Mesenchymal stem cell (in vitro differentiated cells and primary cell): ENCODE measurements at regions not wholly inside any gene's neighbourhood (a gene's known extent, or its start where the extent isn't known, plus 50 kb on each side); places are given as distances from the start of the nearest gene placed in this dataset.

Experiments used
- DNase-seq: peaks from one replicate; pipeline ENCODE4 v3.0.0-alpha.2; 2013
- H2AFZ ChIP-seq: one replicate; pipeline ENCODE4 v1.6.1; 2013; ENCODE audit warnings: low read depth, mild to moderate bottlenecking, control low read depth, inconsistent platforms, low read length, moderate library complexity
- H2AK5ac ChIP-seq: 2 replicates; pipeline ENCODE4 v1.6.1; 2013; ENCODE audit warnings: low read length, moderate library complexity, mild to moderate bottlenecking, inconsistent platforms; ENCODE audit not compliant: severe bottlenecking
- H2BK120ac ChIP-seq: one replicate; pipeline ENCODE4 v1.6.1; 2013; ENCODE audit warnings: low read depth, mild to moderate bottlenecking, inconsistent platforms, low read length, moderate library complexity
- H2BK12ac ChIP-seq, 2 experiments: one replicate each; pipeline ENCODE4 v1.6.1; 2013; ENCODE audit warnings: inconsistent platforms in 2 of 2, low read length in 2 of 2, mild to moderate bottlenecking in 2 of 2, moderate library complexity in 2 of 2, control low read depth in 1 of 2
- H2BK15ac ChIP-seq: one replicate; pipeline ENCODE4 v1.6.1; 2013; ENCODE audit warnings: mild to moderate bottlenecking, low read depth, inconsistent platforms; ENCODE audit not compliant: poor library complexity, severe bottlenecking
- H2BK5ac ChIP-seq: 2 replicates; pipeline ENCODE4 v1.6.1; 2013; ENCODE audit warnings: low read depth, mild to moderate bottlenecking, low read length, control low read depth, inconsistent platforms; ENCODE audit not compliant: poor library complexity, severe bottlenecking
- H3K14ac ChIP-seq, 2 experiments: one replicate each; pipeline ENCODE4 v1.6.1; 2013; ENCODE audit warnings: inconsistent platforms in 2 of 2, low read length in 2 of 2, control low read depth in 1 of 2, mild to moderate bottlenecking in 1 of 2, moderate library complexity in 1 of 2
- H3K18ac ChIP-seq, 2 experiments: one replicate each; pipeline ENCODE4 v1.6.1; 2013; ENCODE audit warnings: inconsistent platforms in 2 of 2, low read length in 2 of 2, control low read depth in 1 of 2, low read depth in 1 of 2, mild to moderate bottlenecking in 1 of 2
- H3K23ac ChIP-seq, 2 experiments: one replicate each; pipeline ENCODE4 v1.6.1; 2013; ENCODE audit warnings: inconsistent platforms in 2 of 2, low read length in 2 of 2, mild to moderate bottlenecking in 2 of 2, moderate library complexity in 2 of 2, control low read depth in 1 of 2
- H3K27ac ChIP-seq: 2 replicates; pipeline ENCODE4 v1.5.1; 2013; ENCODE audit warnings: mild to moderate bottlenecking, moderate library complexity, low read length, control low read depth, inconsistent platforms; ENCODE audit not compliant: poor library complexity, severe bottlenecking
- H3K27me3 ChIP-seq, 2 experiments: 2 replicates each; pipeline versions ENCODE4 v1.6.1 to v1.7.0; 2013; ENCODE audit warnings: low read length in 2 of 2, mild to moderate bottlenecking in 2 of 2, moderate library complexity in 2 of 2, control low read depth in 1 of 2, inconsistent platforms in 1 of 2; ENCODE audit not compliant: control insufficient read depth in 1 of 2, insufficient read depth in 1 of 2
- H3K36me3 ChIP-seq, 2 experiments: 2 replicates each; pipeline versions ENCODE4 v1.6.1 to v1.7.0; 2013; ENCODE audit warnings: low read length in 2 of 2, control low read depth in 1 of 2, inconsistent platforms in 1 of 2, low read depth in 1 of 2, mild to moderate bottlenecking in 1 of 2; ENCODE audit not compliant: insufficient read depth in 2 of 2, control insufficient read depth in 1 of 2
- H3K4ac ChIP-seq, 2 experiments: one replicate each; pipeline ENCODE4 v1.6.1; 2013; ENCODE audit warnings: inconsistent platforms in 2 of 2, low read length in 2 of 2, mild to moderate bottlenecking in 2 of 2, moderate library complexity in 2 of 2, control low read depth in 1 of 2, low read depth in 1 of 2
- H3K4me1 ChIP-seq: 2 replicates; pipeline ENCODE4 v1.6.1; 2013; ENCODE audit warnings: low read depth, low read length, control low read depth; ENCODE audit not compliant: control insufficient read depth, insufficient read depth
- H3K4me2 ChIP-seq: 2 replicates; pipeline ENCODE4 v1.6.1; 2013; ENCODE audit warnings: low read length, mild to moderate bottlenecking, inconsistent platforms; ENCODE audit not compliant: poor library complexity, severe bottlenecking
- H3K4me3 ChIP-seq, 2 experiments: 2 replicates each; pipeline versions ENCODE4 v1.5.1 to v1.7.0; 2013; ENCODE audit warnings: low read length in 2 of 2, mild to moderate bottlenecking in 2 of 2, control low read depth in 1 of 2, low read depth in 1 of 2; ENCODE audit not compliant: insufficient read depth in 1 of 2
- H3K79me1 ChIP-seq: replicated peaks from 2 replicates; pipeline ENCODE4 v1.6.1; 2013; ENCODE audit warnings: mild to moderate bottlenecking, control low read depth, low read length, inconsistent platforms; ENCODE audit not compliant: poor library complexity, severe bottlenecking
- H3K9ac ChIP-seq: 2 replicates; pipeline ENCODE4 v1.7.0; 2013; ENCODE audit warnings: mild to moderate bottlenecking, low read length, moderate library complexity
- H3K9me3 ChIP-seq: 2 replicates; pipeline ENCODE4 v1.7.0; 2013; ENCODE audit warnings: mild to moderate bottlenecking, low read length; ENCODE audit not compliant: control insufficient read depth
- H4K8ac ChIP-seq: one replicate; pipeline ENCODE4 v1.6.1; 2013; ENCODE audit warnings: inconsistent platforms, mild to moderate bottlenecking, low read length, moderate library complexity
- H4K91ac ChIP-seq: one replicate; pipeline ENCODE4 v1.6.1; 2013; ENCODE audit warnings: mild to moderate bottlenecking, low read length, inconsistent platforms
- WGBS: methylation state at CpG from one replicate; pipeline ENCODE4 v1.1.7; 2013; ENCODE audit warnings: mixed read lengths; 5-methylcytosine and 5-hydroxymethylcytosine counted together

DNA sequence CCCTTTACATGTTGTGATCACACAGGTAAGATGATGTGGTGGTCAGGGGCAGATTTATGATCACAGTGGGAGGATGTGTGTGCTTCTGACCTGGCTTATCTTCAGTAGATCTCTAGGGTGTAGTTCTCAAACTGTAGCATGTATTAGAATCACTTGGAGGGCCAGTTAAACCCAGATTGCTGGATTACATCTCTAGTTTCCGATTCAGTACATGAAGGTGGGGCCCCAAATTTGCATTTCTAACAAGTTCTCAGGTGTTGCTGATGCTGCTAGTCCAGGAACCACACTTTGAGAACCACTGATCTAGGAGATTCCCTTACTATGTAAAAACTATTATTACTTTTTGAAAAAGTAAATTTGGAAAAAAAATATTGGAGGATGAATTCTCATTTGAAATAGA lies 199.3 kb upstream of the GOLIM4 start:
- Histone ChIP-seq H2BK5ac (no peak overlapping the region), H3K4me2 (no peak overlapping the region), H4K8ac (no peak overlapping the region), H3K4me3 (no peak overlapping the region), H3K79me1 (no peaks in the 10 kb centered on the region), H2BK120ac (no peak overlapping the region), H3K9me3 (no peaks in the 10 kb centered on the region), H3K4me1 (no peaks in the 10 kb centered on the region), H2BK15ac (no peak overlapping the region), H2AFZ (no peak overlapping the region), H3K18ac (no peak overlapping the region), H2AK5ac (no peak overlapping the region), H3K27ac (no peak overlapping the region), H3K27me3 (peaks cover 0 to 3% of the 10 kb centered on the region in 2 experiments), H4K91ac (no peak overlapping the region), H3K9ac (no peak overlapping the region), H2BK12ac (no peak overlapping the region), H3K23ac (no peak overlapping the region), H3K36me3 (no peaks in the 10 kb centered on the region), H3K14ac (no peak overlapping the region), H3K4ac (no peak overlapping the region)
- WGBS = 85% methylated on average over 1 of the region's 1 CpG
- DNase-seq = no peak

DNA sequence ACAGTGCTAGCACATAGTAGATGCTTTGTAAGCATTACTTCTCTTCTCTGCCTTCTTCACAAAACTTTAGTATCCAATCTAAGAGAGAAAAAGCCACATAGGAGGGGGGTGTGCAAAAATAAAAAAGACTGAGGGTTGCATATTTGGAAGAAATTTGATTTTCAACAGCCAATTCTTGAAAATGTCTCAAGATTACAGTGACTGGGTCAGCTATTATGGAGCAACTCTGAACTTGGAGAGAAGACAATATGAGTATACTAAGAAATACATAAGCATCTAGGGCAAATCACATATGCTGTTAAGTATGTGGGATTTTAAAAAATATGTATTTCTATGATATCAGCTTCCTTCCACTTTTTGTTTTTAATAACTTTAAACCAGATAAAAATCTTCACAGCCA lies 196.6 kb upstream of the GOLIM4 start:
- Histone ChIP-seq H2BK120ac (no peak overlapping the region), H3K23ac (no peak overlapping the region), H3K36me3 (no peaks in the 10 kb centered on the region), H4K8ac (no peak overlapping the region), H3K4ac (no peak overlapping the region), H2AK5ac (no peak overlapping the region), H3K18ac (no peak overlapping the region), H4K91ac (no peak overlapping the region), H3K14ac (no peak overlapping the region), H3K9me3 (no peaks in the 10 kb centered on the region), H2BK15ac (no peak overlapping the region), H3K27ac (no peak overlapping the region), H3K4me2 (no peak overlapping the region), H3K4me3 (no peak overlapping the region), H3K9ac (no peak overlapping the region), H2AFZ (no peak overlapping the region), H3K27me3 (peaks cover 0 to 3% of the 10 kb centered on the region in 2 experiments), H2BK12ac (no peak overlapping the region), H2BK5ac (no peak overlapping the region), H3K79me1 (no peaks in the 10 kb centered on the region), H3K4me1 (no peaks in the 10 kb centered on the region)
- no peak for DNase-seq

DNA sequence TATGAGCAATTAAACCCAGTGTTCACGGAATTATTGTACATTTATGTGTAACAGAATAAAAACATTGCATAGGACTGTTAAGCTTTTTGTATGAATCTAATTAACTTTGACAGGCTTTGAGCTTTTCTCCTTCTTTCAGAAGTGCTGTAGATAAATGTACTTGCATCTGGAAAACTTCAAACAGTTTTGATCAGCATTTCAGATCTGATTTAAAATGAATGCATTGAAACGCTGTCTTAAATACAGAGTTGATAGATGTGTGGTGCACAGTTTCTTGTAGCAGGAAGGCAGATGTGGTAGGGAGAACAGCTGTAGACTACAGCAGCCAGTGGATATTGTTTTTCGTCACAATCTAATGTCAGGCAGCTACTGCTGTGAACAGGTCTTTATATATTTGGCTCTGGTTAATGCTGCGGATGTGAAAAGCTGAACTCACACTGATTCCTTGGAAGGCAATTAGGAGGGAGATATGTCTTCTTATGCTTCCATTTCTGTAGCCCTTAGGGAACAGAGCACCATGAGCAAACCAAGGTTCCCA lies 193.8 kb upstream of the GOLIM4 start:
- no peaks in the 10 kb centered on the region for H3K36me3 ChIP-seq
- no peak overlapping the region for H3K23ac ChIP-seq
- H3K4me3 ChIP-seq = no peak overlapping the region
- H2BK15ac ChIP-seq = no peak overlapping the region
- H4K8ac ChIP-seq = no peak overlapping the region
- no peak overlapping the region for H3K18ac ChIP-seq
- no peaks in the 10 kb centered on the region for H3K4me1 ChIP-seq
- no peak overlapping the region for H2BK5ac ChIP-seq
- no peaks in the 10 kb centered on the region for H3K9me3 ChIP-seq
- H3K27me3 ChIP-seq = no peaks in the 10 kb centered on the region
- no peak overlapping the region for H3K14ac ChIP-seq
- no peak overlapping the region for H2BK120ac ChIP-seq
- H2AK5ac ChIP-seq = no peak overlapping the region
- H3K4me2 ChIP-seq = no peak overlapping the region
- no peak overlapping the region for H2AFZ ChIP-seq
- no peak overlapping the region for H3K27ac ChIP-seq
- H2BK12ac ChIP-seq = no peak overlapping the region
- no peaks in the 10 kb centered on the region for H3K79me1 ChIP-seq
- no peak for DNase-seq
- H3K9ac ChIP-seq = no peak overlapping the region
- 79% methylated on average over 3 of the region's 4 CpGs for WGBS
- H3K4ac ChIP-seq = no peak overlapping the region
- no peak overlapping the region for H4K91ac ChIP-seq

DNA sequence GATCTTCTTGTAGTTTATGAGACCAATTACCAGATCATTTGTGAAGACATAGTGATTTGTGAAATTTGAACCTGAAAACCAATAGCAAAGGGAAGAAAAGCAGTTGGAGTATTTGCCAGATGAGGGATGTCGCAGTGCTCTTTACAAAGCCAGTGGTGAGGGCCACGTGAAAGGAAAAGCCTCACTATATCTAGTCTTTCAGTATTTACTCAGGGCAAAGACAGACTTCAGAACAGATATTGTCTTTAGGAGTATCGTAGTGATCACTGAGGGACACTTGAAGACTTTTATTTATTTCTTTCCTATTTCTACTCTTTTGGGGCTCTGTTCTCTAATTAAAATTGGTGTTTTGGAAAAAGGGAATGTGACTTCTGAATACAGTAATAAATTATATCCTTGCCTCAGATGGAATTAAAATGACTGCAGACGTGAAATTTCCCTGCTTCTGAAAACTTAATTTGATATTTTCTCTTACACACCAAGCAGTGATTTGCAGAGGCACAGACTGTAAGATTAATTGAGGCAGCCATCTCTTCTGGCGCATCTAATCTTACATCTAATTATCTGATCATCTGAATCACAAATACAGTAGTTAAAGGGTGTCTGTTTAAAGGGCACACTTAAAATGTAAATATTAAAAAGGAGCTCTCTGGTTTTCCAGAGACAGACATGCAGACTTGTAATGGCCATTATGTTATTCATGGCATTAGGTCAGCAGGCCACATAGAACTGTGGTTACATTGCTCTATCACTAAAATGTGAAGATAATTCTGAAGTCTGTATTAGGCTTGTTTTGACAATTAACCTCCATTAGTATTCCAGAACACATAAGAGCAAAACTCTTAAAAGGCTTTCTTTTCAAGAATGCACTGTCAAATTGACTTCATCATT lies 193.0 kb upstream of the GOLIM4 start:
- no peak overlapping the region for H3K9ac ChIP-seq
- H3K4me1 ChIP-seq = no peaks in the 10 kb centered on the region
- H2BK15ac ChIP-seq = no peak overlapping the region
- H3K27ac ChIP-seq = no peak overlapping the region
- no peak overlapping the region for H2AK5ac ChIP-seq
- no peak overlapping the region for H2BK120ac ChIP-seq
- no peak overlapping the region for H3K4ac ChIP-seq
- no peak overlapping the region for H3K4me2 ChIP-seq
- H3K4me3 ChIP-seq = no peak overlapping the region
- H3K79me1 ChIP-seq = no peaks in the 10 kb centered on the region
- no peak overlapping the region for H2AFZ ChIP-seq
- no peak overlapping the region for H3K14ac ChIP-seq
- DNase-seq = no peak
- H4K8ac ChIP-seq = no peak overlapping the region
- no peaks in the 10 kb centered on the region for H3K9me3 ChIP-seq
- no peak overlapping the region for H2BK12ac ChIP-seq
- H2BK5ac ChIP-seq = no peak overlapping the region
- H3K23ac ChIP-seq = no peak overlapping the region
- H3K36me3 ChIP-seq = no peaks in the 10 kb centered on the region
- H3K27me3 ChIP-seq = no peaks in the 10 kb centered on the region
- H4K91ac ChIP-seq = no peak overlapping the region
- 85% methylated on average over 2 of the region's 5 CpGs for WGBS
- no peak overlapping the region for H3K18ac ChIP-seq
